ENCODE measurements at regions not wholly inside any gene's neighbourhood (a gene's known extent, or its start where the extent isn't known, plus 50 kb on each side); places are given as distances from the start of the nearest gene placed in this dataset.

GRCh38 chr1:224864006-224864405 lies 65.5 kb upstream of the DNAH14 start:
- Histone ChIP-seq H3K4me3 (ENCODE audit: low read length) (no peak overlapping the region), H3K27ac (ENCODE audit: low read depth, low read length) (no peak overlapping the region), H3K9ac (ENCODE audit: low read depth, low read length) (no peak overlapping the region), H3K9me3 (ENCODE audit: insufficient read depth, low read depth, low read length) (0 out of 2 replicates have a peak, but pooled peaks cover 5% of the 10 kb centered on the region), H3K36me3 (ENCODE audit: insufficient read depth, low read length) (no peaks in the 10 kb centered on the region), H3K4me1 (ENCODE audit: insufficient read depth, low read length) (no peaks in the 10 kb centered on the region), H3K27me3 (ENCODE audit: insufficient read depth, low read length) (no peaks in the 10 kb centered on the region; the same call in 1 of the 2 replicates)
- WGBS: 100% methylated on average over 2 of the region's 2 CpGs

- no CpG with 5 or more reads among the region's 1 CpG for WGBS
- Histone ChIP-seq H3K9me3 (ENCODE audit: insufficient read depth, low read depth, low read length) (0 out of 2 replicates have a peak, but pooled peaks cover 5% of the 10 kb centered on the region), H3K36me3 (ENCODE audit: insufficient read depth, low read length) (no peaks in the 10 kb centered on the region), H3K4me1 (ENCODE audit: insufficient read depth, low read length) (no peaks in the 10 kb centered on the region), H3K27me3 (ENCODE audit: insufficient read depth, low read length) (no peaks in the 10 kb centered on the region; the same call in 1 of the 2 replicates), H3K27ac (ENCODE audit: low read depth, low read length) (no peak overlapping the region), H3K4me3 (ENCODE audit: low read length) (no peak overlapping the region), H3K9ac (ENCODE audit: low read depth, low read length) (no peak overlapping the region)
Measured at GRCh38 chr1:224865510-224865909, 64.0 kb upstream of the DNAH14 start.

- no peaks in the 10 kb centered on the region; the same call in 1 of the 2 replicates for H3K27me3 ChIP-seq (ENCODE audit: insufficient read depth, low read length)
- H3K27ac ChIP-seq (ENCODE audit: low read depth, low read length): no peak overlapping the region
- H3K9me3 ChIP-seq (ENCODE audit: insufficient read depth, low read depth, low read length): 0 out of 2 replicates have a peak, but pooled peaks cover 5% of the 10 kb centered on the region
- no peak overlapping the region for H3K9ac ChIP-seq (ENCODE audit: low read depth, low read length)
- no peaks in the 10 kb centered on the region for H3K36me3 ChIP-seq (ENCODE audit: insufficient read depth, low read length)
- H3K4me1 ChIP-seq (ENCODE audit: insufficient read depth, low read length): no peaks in the 10 kb centered on the region
- no peak overlapping the region for H3K4me3 ChIP-seq (ENCODE audit: low read length)
Measured at GRCh38 chr1:224866940-224867339, 62.5 kb upstream of the DNAH14 start.

- no peaks in the 10 kb centered on the region for H3K36me3 ChIP-seq (ENCODE audit: insufficient read depth, low read length)
- H3K27me3 ChIP-seq (ENCODE audit: insufficient read depth, low read length): no peaks in the 10 kb centered on the region; the same call in 1 of the 2 replicates
- H3K4me1 ChIP-seq (ENCODE audit: insufficient read depth, low read length): no peaks in the 10 kb centered on the region
- H3K4me3 ChIP-seq (ENCODE audit: low read length): no peak overlapping the region
- H3K9ac ChIP-seq (ENCODE audit: low read depth, low read length): no peak overlapping the region
- no peak overlapping the region for H3K27ac ChIP-seq (ENCODE audit: low read depth, low read length)
- H3K9me3 ChIP-seq (ENCODE audit: insufficient read depth, low read depth, low read length): 0 out of 2 replicates have a peak, but pooled peaks cover 5% of the 10 kb centered on the region
Measured at GRCh38 chr1:224867715-224868114, 61.8 kb upstream of the DNAH14 start.

- no peaks in the 10 kb centered on the region; the same call in 1 of the 2 replicates for H3K27me3 ChIP-seq (ENCODE audit: insufficient read depth, low read length)
- 72% methylated on average over 3 of the region's 4 CpGs for WGBS
- no peaks in the 10 kb centered on the region for H3K9me3 ChIP-seq (ENCODE audit: insufficient read depth, low read depth, low read length)
- no peak overlapping the region for H3K27ac ChIP-seq (ENCODE audit: low read depth, low read length)
- H3K4me3 ChIP-seq (ENCODE audit: low read length): no peak overlapping the region
- no peak overlapping the region for H3K9ac ChIP-seq (ENCODE audit: low read depth, low read length)
- no peaks in the 10 kb centered on the region for H3K36me3 ChIP-seq (ENCODE audit: insufficient read depth, low read length)
- peaks cover 29% of the 10 kb centered on the region for H3K4me1 ChIP-seq (ENCODE audit: insufficient read depth, low read length)
Measured at GRCh38 chr1:224872832-224873433, 56.5 kb upstream of the DNAH14 start.

- Histone ChIP-seq H3K4me3 (ENCODE audit: low read length) (no peak overlapping the region), H3K27me3 (ENCODE audit: insufficient read depth, low read length) (no peaks in the 10 kb centered on the region; the same call in 1 of the 2 replicates), H3K9me3 (ENCODE audit: insufficient read depth, low read depth, low read length) (no peaks in the 10 kb centered on the region), H3K9ac (ENCODE audit: low read depth, low read length) (no peak overlapping the region), H3K4me1 (ENCODE audit: insufficient read depth, low read length) (peaks cover 29% of the 10 kb centered on the region), H3K27ac (ENCODE audit: low read depth, low read length) (no peak overlapping the region), H3K36me3 (ENCODE audit: insufficient read depth, low read length) (no peaks in the 10 kb centered on the region)
- 65% methylated on average over 2 of the region's 3 CpGs for WGBS
Measured at GRCh38 chr1:224873434-224874369, 55.8 kb upstream of the DNAH14 start.

GRCh38 chr1:224874775-224875174 lies 54.7 kb upstream of the DNAH14 start:
- Histone ChIP-seq H3K9ac (ENCODE audit: low read depth, low read length) (no peak overlapping the region), H3K36me3 (ENCODE audit: insufficient read depth, low read length) (no peaks in the 10 kb centered on the region), H3K4me3 (ENCODE audit: low read length) (no peak overlapping the region), H3K4me1 (ENCODE audit: insufficient read depth, low read length) (peaks cover 35% of the 10 kb centered on the region), H3K27me3 (ENCODE audit: insufficient read depth, low read length) (no peaks in the 10 kb centered on the region), H3K27ac (ENCODE audit: low read depth, low read length) (no peak overlapping the region), H3K9me3 (ENCODE audit: insufficient read depth, low read depth, low read length) (no peaks in the 10 kb centered on the region)
- 84% methylated on average over 7 of the region's 7 CpGs for WGBS

- peaks cover 53% of the 10 kb centered on the region for H3K4me1 ChIP-seq (ENCODE audit: insufficient read depth, low read length)
- WGBS: 84% methylated on average over 4 of the region's 5 CpGs
- H3K27ac ChIP-seq (ENCODE audit: low read depth, low read length): no peak overlapping the region
- no peaks in the 10 kb centered on the region for H3K36me3 ChIP-seq (ENCODE audit: insufficient read depth, low read length)
- H3K9me3 ChIP-seq (ENCODE audit: insufficient read depth, low read depth, low read length): no peaks in the 10 kb centered on the region
- no peak overlapping the region for H3K9ac ChIP-seq (ENCODE audit: low read depth, low read length)
- H3K27me3 ChIP-seq (ENCODE audit: insufficient read depth, low read length): no peaks in the 10 kb centered on the region
- H3K4me3 ChIP-seq (ENCODE audit: low read length): no peak overlapping the region
Measured at GRCh38 chr1:224879162-224879803, 50.2 kb upstream of the DNAH14 start.
